ENCODE measurements at regions not wholly inside any gene's neighbourhood (a gene's known extent, or its start where the extent isn't known, plus 50 kb on each side); places are given as distances from the start of the nearest gene placed in this dataset.

DNA sequence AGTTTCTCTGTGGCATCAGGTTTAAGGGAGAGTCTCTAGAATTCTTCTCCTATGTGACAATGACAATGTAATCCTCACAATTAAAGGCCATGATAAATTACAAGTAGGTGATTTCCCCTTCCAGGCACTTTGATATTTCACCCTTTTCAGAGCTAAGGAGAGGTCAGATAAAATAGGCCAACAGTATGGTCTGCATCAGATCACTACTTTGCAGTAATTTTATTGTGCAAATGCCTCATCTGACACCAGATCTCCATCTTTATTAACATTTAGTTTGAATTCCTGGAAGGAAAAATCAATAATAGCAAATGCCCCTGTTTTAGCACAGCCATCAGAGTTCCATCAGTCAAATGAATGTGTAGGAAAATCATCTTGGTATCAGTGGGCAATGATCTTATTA is 72.8 kb upstream of the RAB27B start:
- H3K27ac Mint-ChIP-seq = no peak overlapping the region

DNA sequence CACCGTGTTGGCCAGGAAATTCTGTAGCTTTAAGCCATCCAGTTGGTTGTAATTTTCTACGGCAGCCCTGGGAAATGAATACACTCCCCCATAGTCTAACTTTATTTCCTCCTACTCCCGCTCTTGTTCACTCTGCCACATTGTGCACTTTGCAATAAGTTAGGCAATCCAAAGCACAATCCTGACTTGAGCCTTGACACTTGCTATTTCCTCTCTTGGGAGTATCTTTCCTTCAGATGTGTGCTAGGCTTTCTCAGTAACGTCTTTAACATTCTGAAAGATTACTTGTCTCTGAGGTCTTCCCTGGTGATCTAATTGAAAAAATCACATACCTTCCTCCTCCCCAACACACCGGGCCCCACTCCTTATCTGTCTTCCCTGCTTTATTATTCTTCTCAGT is 65.9 kb upstream of the RAB27B start:
- DNase-seq = no peak
- H3K4me3 Mint-ChIP-seq = no peak overlapping the region
- H3K4me1 Mint-ChIP-seq (ENCODE audit: low read depth) = peaks cover 11% of the 10 kb centered on the region; the same call in 1 of the 2 replicates
- no peak overlapping the region for H3K27ac Mint-ChIP-seq
- no peaks in the 10 kb centered on the region for H3K36me3 Mint-ChIP-seq (ENCODE audit: low read depth)
- peaks cover 8% of the 10 kb centered on the region for H3K27me3 Mint-ChIP-seq (ENCODE audit: insufficient read depth)
- H3K9me3 Mint-ChIP-seq = no peaks in the 10 kb centered on the region
- TF ChIP-seq, protein P1, sequence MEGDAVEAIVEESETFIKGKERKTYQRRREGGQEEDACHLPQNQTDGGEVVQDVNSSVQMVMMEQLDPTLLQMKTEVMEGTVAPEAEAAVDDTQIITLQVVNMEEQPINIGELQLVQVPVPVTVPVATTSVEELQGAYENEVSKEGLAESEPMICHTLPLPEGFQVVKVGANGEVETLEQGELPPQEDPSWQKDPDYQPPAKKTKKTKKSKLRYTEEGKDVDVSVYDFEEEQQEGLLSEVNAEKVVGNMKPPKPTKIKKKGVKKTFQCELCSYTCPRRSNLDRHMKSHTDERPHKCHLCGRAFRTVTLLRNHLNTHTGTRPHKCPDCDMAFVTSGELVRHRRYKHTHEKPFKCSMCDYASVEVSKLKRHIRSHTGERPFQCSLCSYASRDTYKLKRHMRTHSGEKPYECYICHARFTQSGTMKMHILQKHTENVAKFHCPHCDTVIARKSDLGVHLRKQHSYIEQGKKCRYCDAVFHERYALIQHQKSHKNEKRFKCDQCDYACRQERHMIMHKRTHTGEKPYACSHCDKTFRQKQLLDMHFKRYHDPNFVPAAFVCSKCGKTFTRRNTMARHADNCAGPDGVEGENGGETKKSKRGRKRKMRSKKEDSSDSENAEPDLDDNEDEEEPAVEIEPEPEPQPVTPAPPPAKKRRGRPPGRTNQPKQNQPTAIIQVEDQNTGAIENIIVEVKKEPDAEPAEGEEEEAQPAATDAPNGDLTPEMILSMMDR (IDR thresholded peaks at IDR 0.05) = no peak

More for the DNA sequence above, 72.8 kb upstream of the RAB27B start:
- Mint-ChIP-seq H3K36me3 (ENCODE audit: low read depth) (no peaks in the 10 kb centered on the region), H3K27me3 (ENCODE audit: insufficient read depth) (peaks cover 15% of the 10 kb centered on the region), H3K4me3 (no peak overlapping the region), H3K4me1 (ENCODE audit: low read depth) (no peaks in the 10 kb centered on the region; the same call in 1 of the 2 replicates), H3K9me3 (no peaks in the 10 kb centered on the region)
- DNase-seq = no peak
- TF ChIP-seq, protein P1 (IDR thresholded peaks at IDR 0.05) = no peak

DNA sequence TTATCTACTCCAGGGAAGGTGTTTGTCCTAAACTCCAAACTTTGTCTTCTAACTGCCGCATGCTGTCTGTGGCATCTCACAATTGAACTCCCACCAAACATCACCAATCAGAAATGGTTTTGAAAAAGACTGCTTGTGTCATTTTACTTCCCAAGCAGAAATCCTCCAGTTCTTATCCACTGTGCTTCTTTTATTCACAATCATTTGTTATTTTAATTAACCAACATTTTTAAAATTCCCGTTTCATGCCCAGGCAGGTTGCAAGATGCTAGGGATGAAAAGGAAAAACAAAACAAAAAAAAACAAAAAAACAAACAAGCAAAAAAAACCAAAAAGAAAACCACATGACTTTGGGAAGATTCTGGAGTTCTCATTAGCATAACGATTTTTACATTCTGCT is 63.5 kb upstream of the RAB27B start:
- H3K27me3 Mint-ChIP-seq (ENCODE audit: insufficient read depth) = peaks cover 9% of the 10 kb centered on the region
- no peaks in the 10 kb centered on the region for H3K9me3 Mint-ChIP-seq
- TF ChIP-seq, protein P1 (IDR thresholded peaks at IDR 0.05) = no peak
- no peak overlapping the region for H3K27ac Mint-ChIP-seq
- DNase-seq = no peak
- no peak overlapping the region for H3K4me3 Mint-ChIP-seq
- no peaks in the 10 kb centered on the region for H3K36me3 Mint-ChIP-seq (ENCODE audit: low read depth)
- H3K4me1 Mint-ChIP-seq (ENCODE audit: low read depth) = peaks cover 16% of the 10 kb centered on the region; the same call in 1 of the 2 replicates

DNA sequence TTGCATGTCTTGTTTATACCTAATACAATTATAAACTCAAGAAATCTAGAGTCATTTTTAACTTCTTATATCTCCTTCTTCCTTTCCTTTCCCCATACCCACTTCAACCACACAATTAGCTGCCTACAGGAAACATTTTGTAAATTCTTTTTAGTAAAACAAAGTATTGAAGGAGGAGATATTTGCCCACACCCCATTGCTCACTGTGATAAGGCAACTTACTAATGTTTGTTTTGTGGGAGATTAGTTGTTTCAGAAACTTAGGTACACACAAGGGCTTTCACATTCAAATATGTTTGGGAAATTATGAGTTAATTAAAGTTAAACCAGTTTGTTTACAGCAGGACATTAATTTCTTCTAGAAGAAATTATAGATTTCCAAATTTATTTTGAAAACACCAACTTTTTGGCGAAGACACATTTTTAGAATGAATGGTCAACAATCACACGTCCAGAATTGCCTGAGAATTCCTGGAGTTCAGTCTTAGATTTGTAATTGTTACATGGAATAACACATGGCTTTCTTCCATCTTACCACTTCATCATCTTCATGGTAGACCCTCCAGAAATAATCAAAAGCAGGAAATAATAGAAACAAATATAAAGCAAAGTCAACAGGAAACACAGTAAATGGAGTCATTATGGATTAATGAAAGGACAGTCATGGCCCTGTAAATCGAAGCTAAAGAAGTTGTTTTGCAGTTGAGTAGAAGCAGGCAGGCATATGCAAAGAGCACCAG is 62.5 kb upstream of the RAB27B start:
- Mint-ChIP-seq H3K4me1 (ENCODE audit: low read depth) (peaks cover 16% of the 10 kb centered on the region; the same call in 1 of the 2 replicates), H3K36me3 (ENCODE audit: low read depth) (no peaks in the 10 kb centered on the region), H3K9me3 (no peaks in the 10 kb centered on the region), H3K4me3 (no peak overlapping the region), H3K27ac (no peak overlapping the region), H3K27me3 (ENCODE audit: insufficient read depth) (peaks cover 9% of the 10 kb centered on the region)
- no peak for DNase-seq
- TF ChIP-seq, protein P1 (IDR thresholded peaks at IDR 0.05) = no peak

DNA sequence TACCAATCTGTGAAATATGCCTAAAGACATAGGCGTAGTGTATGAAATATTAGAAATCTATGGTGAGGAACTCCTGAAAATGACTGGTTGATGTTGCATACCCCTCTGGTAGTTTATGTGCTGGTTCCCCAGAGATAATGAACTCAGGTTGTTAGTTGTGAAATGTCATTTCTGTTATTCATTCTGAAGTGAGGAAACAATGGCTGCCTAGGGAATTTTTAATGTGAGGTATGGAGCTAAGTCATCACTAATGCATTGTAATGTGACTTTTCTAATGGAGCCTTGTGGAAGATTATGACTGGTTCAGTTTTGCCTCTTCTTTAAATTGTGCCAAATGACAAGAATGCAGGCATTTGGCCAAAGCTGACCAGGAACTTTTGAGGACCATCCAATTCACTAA is 61.6 kb upstream of the RAB27B start:
- Mint-ChIP-seq H3K4me3 (no peak overlapping the region), H3K36me3 (ENCODE audit: low read depth) (no peaks in the 10 kb centered on the region), H3K27ac (no peak overlapping the region), H3K4me1 (ENCODE audit: low read depth) (peaks cover 16% of the 10 kb centered on the region; the same call in 1 of the 2 replicates), H3K9me3 (no peaks in the 10 kb centered on the region), H3K27me3 (ENCODE audit: insufficient read depth) (peaks cover 9% of the 10 kb centered on the region)
- DNase-seq = no peak
- TF ChIP-seq, protein P1 (IDR thresholded peaks at IDR 0.05) = no peak

All from HFFc6 (cell line).